ENCODE measurements at regions not wholly inside any gene's neighbourhood (a gene's known extent, or its start where the extent isn't known, plus 50 kb on each side); places are given as distances from the start of the nearest gene placed in this dataset.

GRCh38 chr2:8418721-8419120, 263.1 kb upstream of the ID2 start:
- DNase-seq: no peak

DNA sequence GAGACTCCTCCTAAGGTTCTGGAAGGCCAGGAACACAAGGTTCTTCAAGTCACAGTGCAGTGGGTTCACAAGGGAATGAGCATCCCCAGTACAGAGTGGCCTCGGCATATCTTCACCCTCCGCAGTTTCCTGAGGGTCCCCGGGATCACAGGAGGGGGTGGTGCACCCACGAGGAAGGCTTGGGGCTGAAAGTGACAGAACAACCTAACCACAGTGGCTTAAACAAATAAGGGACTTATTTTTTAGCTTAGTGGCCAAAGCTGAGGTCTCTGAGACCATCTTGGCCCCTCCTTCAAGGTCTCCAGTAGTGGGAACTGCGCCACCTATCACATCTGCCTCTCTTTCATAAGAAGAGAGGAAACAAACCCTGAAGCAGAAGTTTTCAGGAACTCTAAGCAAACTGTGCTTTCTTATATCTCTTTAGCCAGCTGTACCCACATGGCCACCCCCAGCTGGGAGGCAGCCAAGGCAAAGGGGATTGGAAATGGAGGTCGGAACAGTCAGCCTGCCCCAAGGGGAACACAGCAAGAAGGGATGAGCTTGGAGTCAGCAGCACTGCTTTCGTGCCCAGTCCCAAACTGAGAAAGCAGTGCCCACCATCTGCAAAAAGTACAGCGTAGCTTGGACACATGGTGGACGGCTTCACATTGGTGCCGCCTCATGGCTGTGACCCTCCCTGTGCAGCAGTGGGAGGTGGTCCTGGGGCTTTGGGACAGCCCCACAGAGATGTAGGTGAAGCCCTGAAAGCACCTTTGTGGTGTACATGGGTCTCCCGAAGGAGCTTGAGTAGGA, 260.0 kb upstream of the ID2 start:
- no peak for DNase-seq

DNA sequence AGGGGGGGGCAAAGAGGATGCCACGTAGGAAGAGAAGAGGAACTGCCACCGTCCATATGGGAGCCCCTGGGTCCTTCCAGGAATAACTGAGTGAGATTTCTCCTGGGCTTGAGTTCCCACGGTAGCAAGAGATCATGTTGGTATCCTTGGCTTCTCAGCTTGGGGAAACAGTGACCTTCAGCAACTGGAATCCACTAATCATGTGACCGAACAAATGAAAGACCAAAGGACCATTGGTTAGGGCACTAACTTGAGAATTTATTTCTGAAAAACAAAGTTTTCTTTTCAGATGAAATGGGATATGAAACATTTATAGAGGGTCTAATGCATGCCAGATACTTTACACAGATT, 259.4 kb upstream of the ID2 start:
- no peak for DNase-seq

GRCh38 chr2:8424997-8425900, 256.6 kb upstream of the ID2 start:
- no peak for DNase-seq

GRCh38 chr2:8426550-8426949, 255.3 kb upstream of the ID2 start:
- no peak for DNase-seq

DNA sequence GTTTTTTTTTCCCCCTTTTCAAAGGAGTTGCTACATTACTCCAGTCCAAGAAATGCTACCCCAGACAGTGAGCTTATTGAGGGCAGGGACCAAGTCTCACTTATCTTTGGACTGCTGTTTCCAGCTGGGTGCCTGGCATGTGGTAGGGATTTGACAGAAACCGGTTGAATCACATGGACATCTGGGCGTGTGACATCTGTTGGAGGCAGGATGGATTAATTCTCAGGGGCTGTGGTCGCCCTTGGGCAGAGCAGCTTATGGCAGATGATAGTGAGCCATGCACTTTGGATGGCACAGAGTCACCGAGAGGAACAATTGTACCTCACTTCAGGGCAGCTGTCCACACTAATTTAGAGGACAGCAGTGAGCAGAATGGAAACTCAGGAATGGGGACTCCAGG, 254.6 kb upstream of the ID2 start:
- DNase-seq: no peak

GRCh38 chr2:8430628-8431027, 251.2 kb upstream of the ID2 start:
- no peak for DNase-seq

DNA sequence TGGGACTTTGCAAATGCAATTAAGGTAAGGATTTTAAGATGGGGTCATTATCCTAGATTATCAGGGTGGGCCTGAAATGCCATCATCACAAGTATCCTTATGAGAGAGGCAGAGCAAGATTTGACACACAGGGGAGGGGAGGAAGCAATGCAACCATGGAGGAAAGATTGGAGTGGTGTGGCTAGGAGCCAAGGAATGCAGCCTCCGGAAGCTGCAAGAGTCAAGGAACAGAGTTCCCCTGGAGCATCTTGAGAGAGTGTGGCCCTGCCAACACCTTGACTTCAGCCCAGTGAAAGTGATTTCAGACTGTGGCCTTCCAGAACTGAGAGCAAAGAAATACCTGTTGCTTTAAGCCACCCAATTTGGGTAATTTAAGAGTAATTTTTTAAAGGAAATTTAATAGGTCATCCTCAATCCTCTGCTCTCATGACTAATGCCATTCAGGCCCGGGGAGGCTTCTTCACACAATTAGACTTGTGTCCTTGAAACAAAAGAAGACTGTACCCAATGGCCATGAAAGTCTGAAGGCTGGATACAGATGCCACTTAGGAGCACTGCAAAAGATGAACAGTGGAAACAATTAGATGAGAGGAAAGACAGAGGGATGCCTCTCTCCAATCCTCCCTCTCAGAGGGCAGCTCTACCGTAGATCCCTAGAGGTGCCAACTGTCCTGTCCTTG, 250.3 kb upstream of the ID2 start:
- DNase-seq: no peak

- DNase-seq: no peak
Measured at GRCh38 chr2:8432706-8433336, 249.0 kb upstream of the ID2 start.

- no peak for DNase-seq
Measured at GRCh38 chr2:8433390-8433789, 248.5 kb upstream of the ID2 start.

GRCh38 chr2:8435608-8436007, 246.2 kb upstream of the ID2 start:
- DNase-seq: no peak

DNA sequence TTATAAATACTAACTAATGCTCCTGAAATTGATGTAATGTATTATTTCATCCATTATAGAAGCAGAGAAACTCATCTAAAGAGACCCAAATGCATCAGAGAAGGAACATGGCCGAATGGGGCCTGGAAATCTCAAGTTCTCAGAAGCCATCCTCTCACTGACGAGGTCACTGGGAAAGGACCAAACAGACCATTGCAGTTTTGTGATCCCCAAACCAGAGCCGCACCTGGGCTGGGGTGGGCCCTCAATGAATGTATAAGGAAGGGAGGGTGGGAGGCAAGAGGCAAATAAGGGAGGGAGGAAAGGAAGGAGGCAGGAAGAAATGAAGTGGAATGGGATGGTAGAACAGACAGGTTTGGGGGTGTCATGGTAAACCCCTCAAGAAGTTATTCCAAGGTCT, 245.3 kb upstream of the ID2 start:
- no peak for DNase-seq

DNA sequence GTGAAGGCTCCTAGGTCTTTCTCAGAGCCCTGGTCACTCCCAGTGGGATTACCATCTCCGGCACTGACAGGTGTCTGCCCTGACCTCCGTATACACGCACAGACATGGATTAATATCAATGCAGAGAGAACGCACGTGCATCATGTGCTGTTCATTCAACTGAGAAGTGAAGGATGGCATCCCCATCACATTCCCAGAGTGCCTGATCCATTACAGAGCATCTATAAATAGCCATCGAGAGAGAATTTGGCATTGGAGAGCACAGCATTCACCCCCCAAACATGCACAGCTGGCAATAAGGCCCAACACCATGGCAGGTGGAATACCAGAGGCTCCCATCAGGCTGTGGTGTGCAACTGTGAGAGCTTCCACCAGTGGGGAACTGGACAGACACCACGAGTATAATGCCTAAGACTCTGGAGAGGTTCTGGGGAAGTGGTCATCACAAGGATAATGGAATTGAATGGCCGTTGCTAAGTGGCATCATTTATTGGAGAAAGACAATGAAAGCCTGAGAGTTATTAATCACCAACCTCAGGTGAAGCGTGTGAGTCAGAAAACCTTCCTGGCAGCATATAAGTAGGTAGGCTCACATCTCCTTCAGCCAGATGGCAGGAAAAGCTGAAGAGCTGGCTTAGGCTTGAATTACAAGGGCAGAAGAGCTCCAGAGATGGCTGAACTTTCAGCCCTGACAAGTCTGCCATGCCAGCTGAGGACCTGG, 244.5 kb upstream of the ID2 start:
- no peak for DNase-seq

DNA sequence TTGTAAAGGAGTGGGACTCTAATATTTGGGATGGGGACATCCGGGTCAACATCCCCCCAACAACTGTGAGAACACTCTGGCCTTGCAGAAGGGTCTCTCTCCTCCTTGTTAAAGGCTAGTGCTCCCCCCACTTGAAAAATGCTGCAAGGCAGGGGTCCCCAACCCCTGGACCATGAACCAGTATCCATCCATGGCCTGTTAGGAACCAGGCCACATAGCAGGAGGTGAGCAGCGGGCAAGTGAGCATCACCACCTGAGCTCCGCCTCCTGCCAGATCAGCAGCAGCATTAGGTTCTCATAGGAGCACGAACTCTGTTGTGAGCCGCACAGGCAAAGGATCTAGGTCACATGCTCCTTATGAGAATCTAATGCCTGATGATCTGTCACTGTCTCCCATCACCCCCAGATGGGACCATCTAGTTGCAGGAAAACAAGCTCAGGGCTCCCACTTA, 243.9 kb upstream of the ID2 start:
- DNase-seq: no peak

DNA sequence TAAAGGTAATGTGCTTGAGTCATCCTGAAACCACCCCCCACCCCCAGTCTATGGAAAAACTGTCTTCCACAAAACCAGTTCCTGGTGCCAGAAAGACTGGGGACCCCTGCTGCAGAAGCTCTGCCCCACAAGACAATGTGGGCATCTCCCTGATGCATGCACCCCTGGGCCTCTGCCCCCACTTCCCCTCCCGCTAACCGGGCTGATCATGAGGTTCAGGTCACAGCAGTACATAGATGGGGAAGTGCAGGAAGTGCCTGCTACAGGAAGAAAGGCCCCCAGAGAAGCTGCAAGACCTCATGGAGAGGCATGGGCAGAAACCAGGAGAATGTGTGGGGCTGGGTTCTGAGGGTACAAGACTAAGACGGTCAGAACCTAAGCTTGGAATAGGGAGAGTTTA, 243.4 kb upstream of the ID2 start:
- no peak for DNase-seq

DNA sequence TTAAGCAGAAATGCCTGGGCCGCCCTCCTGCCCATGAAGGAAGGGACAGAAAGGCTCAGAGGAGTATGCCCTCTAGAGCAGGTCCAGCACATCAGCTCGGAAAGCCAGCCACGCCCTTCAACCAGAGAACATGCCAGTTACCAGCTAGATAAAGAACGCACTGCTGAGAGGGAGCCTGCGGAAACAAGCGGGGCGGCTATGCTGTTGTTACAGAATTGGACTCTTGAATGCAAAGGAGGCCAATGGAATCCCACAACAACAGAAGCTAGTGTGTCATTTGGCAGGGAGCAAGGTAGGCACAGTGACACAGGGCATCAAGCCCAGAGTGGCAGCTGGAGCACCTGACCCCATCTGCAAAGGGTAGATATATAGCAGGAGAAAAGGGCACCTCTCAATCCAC, 242.9 kb upstream of the ID2 start:
- DNase-seq: no peak

DNA sequence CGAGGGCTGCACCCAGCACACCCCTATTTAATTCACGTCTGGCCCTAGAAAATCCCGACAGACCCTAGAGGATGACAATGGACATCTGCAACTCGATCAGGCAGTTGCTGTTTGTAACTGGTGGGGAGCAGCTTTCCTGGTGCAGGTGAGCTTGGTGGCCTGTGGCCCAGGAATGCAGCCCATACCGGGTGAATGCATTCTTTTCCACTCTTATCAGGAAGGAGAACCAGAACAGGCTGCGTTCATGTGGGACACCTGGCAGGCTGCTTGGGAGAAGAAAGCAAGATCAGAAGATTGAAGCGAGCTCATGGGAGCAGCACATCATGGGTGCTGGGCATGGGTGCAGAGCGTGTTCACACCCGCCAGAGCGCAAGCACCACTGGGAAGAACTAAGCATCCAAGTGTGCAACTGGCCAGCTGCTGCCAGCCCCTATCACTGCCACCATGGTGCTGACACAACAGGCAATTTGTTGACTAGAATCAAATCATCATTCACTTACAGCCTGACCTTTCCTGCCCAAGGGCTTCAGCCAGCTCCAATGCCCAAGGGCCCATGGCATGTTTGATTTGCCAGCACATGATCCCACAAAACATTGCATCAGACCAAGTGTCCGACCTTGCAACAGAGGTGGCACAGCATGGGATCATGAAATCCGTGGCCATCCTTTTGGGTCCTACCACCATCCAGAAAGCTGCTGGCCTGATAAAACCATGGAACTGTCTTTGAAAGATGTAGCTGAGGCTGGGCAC, 241.7 kb upstream of the ID2 start:
- no peak for DNase-seq

DNA sequence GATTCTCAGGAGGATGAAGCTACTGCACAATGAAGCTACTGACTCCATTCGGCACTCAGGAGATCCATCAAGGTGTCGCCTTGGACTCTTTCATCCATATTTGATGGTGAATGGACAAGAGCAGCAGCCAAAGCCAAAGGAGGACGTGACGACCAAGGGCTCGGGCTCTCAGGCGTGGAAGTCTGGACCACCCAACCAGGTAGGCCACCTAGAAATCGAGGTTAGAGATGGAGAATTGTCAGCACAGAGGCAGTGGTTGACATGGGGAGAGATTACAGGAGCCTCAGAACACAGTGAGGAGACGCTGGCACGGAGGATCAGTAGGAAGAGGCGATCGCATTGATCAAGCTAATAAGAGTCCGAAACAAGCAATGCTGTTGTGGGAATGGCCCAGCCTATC, 240.5 kb upstream of the ID2 start:
- no peak for DNase-seq

GRCh38 chr2:8441986-8442385, 239.9 kb upstream of the ID2 start:
- DNase-seq: no peak

DNA sequence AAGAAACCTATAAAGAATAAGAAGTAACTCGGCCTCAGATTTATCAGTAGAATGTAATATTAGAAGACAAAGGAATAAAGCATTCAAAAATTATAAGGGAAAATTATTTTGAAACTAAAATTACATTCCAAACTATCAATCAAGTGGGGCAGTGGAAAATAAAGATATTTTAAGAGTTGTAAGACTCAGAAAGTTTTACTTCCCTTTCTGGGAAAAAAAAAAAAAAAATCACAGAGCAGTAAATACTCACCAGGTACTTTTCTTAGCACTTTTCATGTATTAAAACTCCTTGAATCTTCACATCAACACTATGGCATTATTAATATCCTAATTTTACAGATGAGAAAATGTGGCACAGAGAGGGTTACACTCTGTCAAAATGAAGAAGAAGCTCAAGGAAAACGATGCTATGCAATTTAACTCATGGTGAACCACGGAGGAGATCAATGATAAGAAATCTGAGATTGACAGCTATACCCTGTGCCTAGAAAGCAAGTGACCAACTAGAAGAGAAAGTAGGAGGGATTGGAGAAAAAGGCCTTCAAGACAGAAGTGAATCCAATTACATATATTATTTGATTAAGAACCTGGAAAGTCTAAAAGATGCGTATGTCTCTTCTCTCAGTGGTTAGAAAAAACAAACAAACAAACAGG, 238.9 kb upstream of the ID2 start:
- no peak for DNase-seq

DNA sequence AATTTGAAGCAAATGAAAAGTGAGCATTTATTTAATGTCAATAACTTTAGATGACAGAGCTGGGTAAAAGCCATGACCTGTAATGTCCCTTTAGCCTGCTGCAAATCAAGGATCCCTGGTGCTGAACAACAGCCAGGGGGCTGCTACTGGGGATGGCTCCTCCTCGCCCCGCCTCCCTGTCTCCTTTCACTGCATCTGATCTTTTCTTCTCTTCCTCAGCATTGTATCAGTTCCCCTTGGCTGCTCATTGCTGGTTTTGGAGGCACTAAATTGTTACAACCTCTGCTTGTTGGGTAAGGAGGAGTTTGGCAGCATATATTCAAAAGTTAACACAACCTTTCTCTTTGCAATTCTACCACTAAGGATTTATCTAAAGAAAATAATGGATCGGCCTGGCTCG, 236.3 kb upstream of the ID2 start:
- no peak for DNase-seq
